Neuronal stem cell (in vitro differentiated cells): ENCODE measurements at regions not wholly inside any gene's neighbourhood (a gene's known extent, or its start where the extent isn't known, plus 50 kb on each side); places are given as distances from the start of the nearest gene placed in this dataset.

Experiments used
- DNase-seq: peaks from one replicate; pipeline ENCODE4 v3.0.0-alpha.2; 2013; ENCODE audit warnings: low spot score
- H2AFZ ChIP-seq: one replicate; pipeline ENCODE4 v1.6.1; 2013; ENCODE audit warnings: mild to moderate bottlenecking, low read length, inconsistent platforms
- H2AK5ac ChIP-seq: 2 replicates; pipeline ENCODE4 v1.6.1; 2013; ENCODE audit warnings: low read depth, mild to moderate bottlenecking, inconsistent platforms, low read length, moderate library complexity, mixed read lengths
- H2BK120ac ChIP-seq: 2 replicates; pipeline ENCODE4 v1.6.1; 2013; ENCODE audit warnings: low read depth, mild to moderate bottlenecking, inconsistent platforms, low read length, moderate library complexity, mixed read lengths
- H2BK12ac ChIP-seq: one replicate; pipeline ENCODE4 v1.6.1; 2013; ENCODE audit warnings: low read length, inconsistent platforms
- H2BK15ac ChIP-seq: 2 replicates; pipeline ENCODE4 v1.6.1; 2013; ENCODE audit warnings: mild to moderate bottlenecking, low read length, inconsistent platforms, mixed read lengths
- H2BK5ac ChIP-seq: one replicate; pipeline ENCODE4 v1.6.1; 2013; ENCODE audit warnings: inconsistent platforms, mild to moderate bottlenecking, low read length, moderate library complexity
- H3K14ac ChIP-seq: one replicate; pipeline ENCODE4 v1.6.1; 2013; ENCODE audit warnings: low read length, inconsistent platforms
- H3K18ac ChIP-seq: 2 replicates; pipeline ENCODE4 v1.6.1; 2013; ENCODE audit warnings: low read length, inconsistent platforms
- H3K23ac ChIP-seq: 2 replicates; pipeline ENCODE4 v1.6.1; 2013; ENCODE audit warnings: low read depth, mild to moderate bottlenecking, mixed read lengths, low read length, inconsistent platforms; ENCODE audit not compliant: poor library complexity
- H3K27ac ChIP-seq: replicated peaks from 3 replicates; pipeline ENCODE4 v1.5.1; 2013; ENCODE audit warnings: low read length, inconsistent platforms
- H3K27me3 ChIP-seq, 3 experiments: 2 replicates each; pipeline ENCODE4 v1.6.1; 2013; ENCODE audit warnings: low read length in 3 of 3, mild to moderate bottlenecking in 2 of 3, inconsistent platforms in 1 of 3, low read depth in 1 of 3, mixed read lengths in 1 of 3, moderate library complexity in 1 of 3; ENCODE audit not compliant: control insufficient read depth in 3 of 3, insufficient read depth in 3 of 3
- H3K36me3 ChIP-seq, 2 donors: replicated peaks in 1 of 2; 2 replicates each; pipeline ENCODE4 v1.6.1; 2013; ENCODE audit warnings: low read length in 2 of 2; ENCODE audit not compliant: control insufficient read depth in 2 of 2, insufficient read depth in 2 of 2
- H3K4ac ChIP-seq: 2 replicates; pipeline ENCODE4 v1.6.1; 2013; ENCODE audit warnings: inconsistent platforms, mild to moderate bottlenecking, low read length, moderate library complexity
- H3K4me1 ChIP-seq, 2 donors: 1 replicate in 1 of 2; 2 replicates in 1 of 2; pipeline ENCODE4 v1.6.1; 2013; ENCODE audit warnings: low read length in 2 of 2, low read depth in 1 of 2; ENCODE audit not compliant: control insufficient read depth in 2 of 2, insufficient read depth in 1 of 2
- H3K4me2 ChIP-seq: one replicate; pipeline ENCODE4 v1.6.1; 2013; ENCODE audit warnings: mild to moderate bottlenecking, low read length, inconsistent platforms; ENCODE audit not compliant: insufficient read depth, poor library complexity, severe bottlenecking
- H3K4me3 ChIP-seq, 2 donors: 2 replicates each; pipeline ENCODE4 v1.5.1; 2013; ENCODE audit warnings: low read length in 2 of 2, mild to moderate bottlenecking in 2 of 2, inconsistent platforms in 1 of 2, moderate library complexity in 1 of 2
- H3K79me1 ChIP-seq: one replicate; pipeline ENCODE4 v1.6.1; 2013; ENCODE audit warnings: low read depth, mild to moderate bottlenecking, inconsistent platforms, low read length, moderate library complexity
- H3K9ac ChIP-seq: one replicate; pipeline ENCODE4 v1.6.1; 2013; ENCODE audit warnings: mild to moderate bottlenecking, low read depth, low read length, inconsistent platforms; ENCODE audit not compliant: poor library complexity
- H3K9me3 ChIP-seq, 2 donors: replicated peaks in 1 of 2; 2 replicates each; pipeline versions ENCODE3 to v1.6.1; 2013; ENCODE audit warnings: low read length in 2 of 2, mild to moderate bottlenecking in 2 of 2, inconsistent platforms in 1 of 2, low read depth in 1 of 2, mixed read lengths in 1 of 2, moderate library complexity in 1 of 2; ENCODE audit not compliant: control insufficient read depth in 2 of 2, insufficient read depth in 1 of 2
- H4K8ac ChIP-seq: one replicate; pipeline ENCODE4 v1.6.1; 2013; ENCODE audit warnings: low read depth, mild to moderate bottlenecking, inconsistent platforms, low read length, moderate library complexity
- H4K91ac ChIP-seq: one replicate; pipeline ENCODE4 v1.6.1; 2013; ENCODE audit warnings: low read length, low read depth, mild to moderate bottlenecking, inconsistent platforms; ENCODE audit not compliant: poor library complexity
- WGBS, 2 donors: extraction: QIAGEN DNeasy Blood & Tissue Kit; methylation state at CpG; one replicate each; pipeline ENCODE4 v1.1.7; 2013; ENCODE audit warnings: missing lambda C conversion rate in 2 of 2, mixed read lengths in 1 of 2; ENCODE audit not compliant: insufficient read length in 2 of 2, insufficient replicate concordance in 1 of 2; ENCODE audit errors: extremely low coverage in 2 of 2; 5-methylcytosine and 5-hydroxymethylcytosine counted together

DNA sequence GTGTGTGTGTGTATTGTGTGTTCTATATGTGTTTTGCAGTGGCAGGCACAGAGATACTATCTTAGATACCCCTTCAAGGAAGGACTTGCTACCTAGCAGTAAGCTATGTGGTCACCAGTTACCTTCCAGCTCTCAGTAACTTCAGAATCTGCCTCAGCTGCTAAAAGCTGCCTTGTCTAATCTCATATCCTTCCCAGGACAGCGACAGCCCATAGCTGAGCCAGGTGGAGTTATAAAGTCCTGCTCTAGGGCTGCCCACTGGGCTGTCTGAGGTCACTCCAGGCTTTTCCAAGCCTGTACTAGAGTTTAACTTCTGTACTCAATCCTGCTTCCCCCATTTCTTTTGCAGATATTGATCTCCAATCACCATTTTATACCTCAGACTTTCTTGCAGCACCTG lies 942.6 kb downstream of the GALC start:
- no peak overlapping the region for H4K91ac ChIP-seq
- no peak overlapping the region for H3K9ac ChIP-seq
- no CpG with 5 or more reads among the region's 1 CpG for WGBS, 2 donors
- H3K14ac ChIP-seq = no peak overlapping the region
- H3K4me3 ChIP-seq = no peak overlapping the region
- H3K27me3 ChIP-seq = no peaks in the 10 kb centered on the region
- no peaks in the 10 kb centered on the region for H3K36me3 ChIP-seq
- peak overlapping the region; percentile 39 for H3K18ac ChIP-seq
- no peak overlapping the region for H2AFZ ChIP-seq
- no peaks in the 10 kb centered on the region for H3K9me3 ChIP-seq
- no peak for DNase-seq
- no peak overlapping the region for H2BK120ac ChIP-seq
- no peak overlapping the region for H2BK15ac ChIP-seq
- no peak overlapping the region for H3K4me2 ChIP-seq
- H3K27ac ChIP-seq = no peak overlapping the region
- H2AK5ac ChIP-seq = no peak overlapping the region
- no peak overlapping the region for H4K8ac ChIP-seq
- H2BK12ac ChIP-seq = no peak overlapping the region
- H3K79me1 ChIP-seq = no peaks in the 10 kb centered on the region
- H3K23ac ChIP-seq = no peak overlapping the region
- H3K4me1 ChIP-seq = peaks cover 0 to 1% of the 10 kb centered on the region in 2 donors
- H2BK5ac ChIP-seq = no peak overlapping the region
- H3K4ac ChIP-seq = no peak overlapping the region

DNA sequence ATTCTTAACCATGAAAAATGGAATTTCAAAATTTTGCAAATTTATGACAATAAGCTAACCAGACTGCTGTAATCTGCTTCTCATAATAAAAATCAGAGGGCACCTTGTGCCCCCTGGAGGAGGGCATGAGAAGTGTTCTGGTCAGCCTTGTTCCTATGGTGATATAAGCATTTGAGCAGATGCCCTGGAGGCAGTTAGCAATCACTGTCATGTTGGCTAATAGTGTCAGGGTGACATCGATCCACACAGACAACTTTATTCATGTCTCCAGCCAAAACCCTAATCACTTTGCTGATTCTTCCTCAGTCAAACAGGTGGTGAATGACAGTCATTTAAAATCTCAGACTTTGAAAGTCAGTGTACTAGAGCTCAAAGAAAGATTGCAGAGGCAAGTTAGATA lies 943.0 kb downstream of the GALC start:
- Histone ChIP-seq H3K79me1 (no peaks in the 10 kb centered on the region), H3K14ac (no peak overlapping the region), H2AK5ac (no peak overlapping the region), H3K9ac (no peak overlapping the region), H3K27me3 (no peaks in the 10 kb centered on the region), H2BK5ac (no peak overlapping the region), H3K4ac (no peak overlapping the region), H3K9me3 (no peaks in the 10 kb centered on the region), H3K36me3 (no peaks in the 10 kb centered on the region), H3K4me1 (peaks cover 0 to 1% of the 10 kb centered on the region in 2 donors), H2AFZ (no peak overlapping the region), H3K23ac (no peak overlapping the region), H4K91ac (no peak overlapping the region), H2BK15ac (no peak overlapping the region), H3K4me2 (no peak overlapping the region), H2BK120ac (no peak overlapping the region), H3K4me3 (no peak overlapping the region), H4K8ac (no peak overlapping the region), H2BK12ac (no peak overlapping the region), H3K18ac (no peak overlapping the region), H3K27ac (no peak overlapping the region)
- no CpG with 5 or more reads among the region's 1 CpG for WGBS, 2 donors
- no peak for DNase-seq

DNA sequence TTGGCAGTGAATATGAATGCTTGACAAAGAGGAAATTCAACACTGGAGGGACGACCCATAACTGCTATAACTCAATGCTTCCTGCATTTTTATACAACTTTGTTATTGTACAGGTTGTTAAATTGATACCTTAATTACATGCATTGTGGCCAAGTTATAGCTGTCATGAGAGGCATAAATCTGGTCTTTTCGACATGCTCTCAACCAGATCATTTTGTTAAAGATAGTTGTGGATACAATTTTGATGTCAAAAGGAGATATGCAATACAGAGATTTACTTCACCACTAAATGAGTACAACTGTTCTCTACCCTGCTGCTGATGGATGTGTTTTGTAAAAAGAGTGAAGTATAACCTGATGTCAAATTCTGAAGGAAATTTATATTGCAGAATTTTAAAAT lies 946.0 kb downstream of the GALC start:
- Histone ChIP-seq H3K9me3 (no peaks in the 10 kb centered on the region), H3K9ac (no peak overlapping the region), H2AFZ (no peak overlapping the region), H2BK5ac (no peak overlapping the region), H4K91ac (no peak overlapping the region), H3K14ac (no peak overlapping the region), H3K79me1 (no peaks in the 10 kb centered on the region), H3K27ac (no peak overlapping the region), H4K8ac (no peak overlapping the region), H3K4me3 (no peak overlapping the region), H2BK12ac (no peak overlapping the region), H2BK120ac (no peak overlapping the region), H3K36me3 (no peaks in the 10 kb centered on the region), H3K27me3 (no peaks in the 10 kb centered on the region), H3K4ac (no peak overlapping the region), H3K23ac (no peak overlapping the region), H3K18ac (no peak overlapping the region), H3K4me1 (peaks cover 0 to 1% of the 10 kb centered on the region in 2 donors), H2BK15ac (no peak overlapping the region), H2AK5ac (no peak overlapping the region), H3K4me2 (no peak overlapping the region)
- no CpG with 5 or more reads among the region's 2 CpGs for WGBS, 2 donors
- no peak for DNase-seq

DNA sequence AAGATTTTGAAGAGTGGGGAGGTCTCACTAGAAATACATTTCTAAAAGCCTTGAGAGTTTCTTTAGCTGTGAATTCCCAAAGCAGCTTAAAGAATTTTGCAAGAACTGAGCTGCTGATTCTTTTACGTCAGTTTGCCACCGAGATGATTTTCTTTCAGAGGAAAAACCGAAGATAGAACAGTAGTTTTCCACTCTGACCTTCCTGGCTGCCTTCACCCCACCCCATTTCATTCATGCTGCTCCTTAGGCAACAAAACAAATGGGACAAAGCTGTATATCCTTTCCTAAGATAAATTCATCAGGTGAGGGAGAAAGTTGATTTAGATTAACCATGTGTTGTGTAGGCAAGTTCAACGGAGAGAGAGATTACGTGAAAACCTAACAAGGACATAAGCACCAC lies 947.0 kb downstream of the GALC start:
- Histone ChIP-seq H3K4me3 (no peak overlapping the region), H3K14ac (no peak overlapping the region), H3K9me3 (no peaks in the 10 kb centered on the region), H2BK12ac (no peak overlapping the region), H2BK15ac (no peak overlapping the region), H2BK5ac (no peak overlapping the region), H3K9ac (no peak overlapping the region), H3K4ac (no peak overlapping the region), H4K8ac (no peak overlapping the region), H3K27ac (no peak overlapping the region), H3K36me3 (no peaks in the 10 kb centered on the region), H2AFZ (no peak overlapping the region), H3K23ac (no peak overlapping the region), H2AK5ac (no peak overlapping the region), H3K27me3 (no peaks in the 10 kb centered on the region), H3K4me2 (no peak overlapping the region), H3K4me1 (peaks cover 0 to 1% of the 10 kb centered on the region in 2 donors), H2BK120ac (no peak overlapping the region), H3K79me1 (no peaks in the 10 kb centered on the region), H3K18ac (no peak overlapping the region), H4K91ac (no peak overlapping the region)
- DNase-seq = no peak
- WGBS, 2 donors = no CpG with 5 or more reads among the region's 5 CpGs
